GM12872 (cell line): ENCODE measurements at regions not wholly inside any gene's neighbourhood (a gene's known extent, or its start where the extent isn't known, plus 50 kb on each side); places are given as distances from the start of the nearest gene placed in this dataset.

Experiments
- CTCF ChIP-seq: IDR thresholded peaks from 3 replicates; pipeline ENCODE4 v1.5.1; 2011; ENCODE audit warnings: low read depth, mild to moderate bottlenecking, low read length, moderate library complexity; ENCODE audit not compliant: insufficient read depth

- TF ChIP-seq CTCF, result no peak
Measured at GRCh38 chr5:114822436-114822835, 347.3 kb downstream of the TRIM36 start.

DNA sequence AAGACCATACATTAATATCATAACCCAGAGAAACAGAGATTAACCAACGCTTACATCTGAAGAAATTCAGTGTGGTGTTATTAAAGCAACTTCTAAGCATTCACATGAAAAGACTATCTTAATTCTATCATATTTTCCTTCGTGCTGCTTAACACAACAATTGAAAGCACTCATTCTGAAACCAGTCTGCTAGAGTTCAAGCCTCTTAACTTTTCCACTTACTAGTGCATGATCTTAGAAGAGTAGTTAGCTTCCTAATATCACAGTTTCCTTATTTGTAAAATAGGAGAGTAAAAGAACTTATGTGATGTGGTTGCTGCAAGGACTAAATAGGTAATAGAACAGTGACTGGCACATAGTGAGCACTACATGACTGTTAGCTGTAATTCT lies 379.3 kb downstream of the TRIM36 start:
- no peak for TF ChIP-seq CTCF

- TF ChIP-seq CTCF, result peak; percentile 42; the same call in 2 of the 3 replicates
Measured at GRCh38 chr5:114789773-114790402, 379.8 kb downstream of the TRIM36 start.

DNA sequence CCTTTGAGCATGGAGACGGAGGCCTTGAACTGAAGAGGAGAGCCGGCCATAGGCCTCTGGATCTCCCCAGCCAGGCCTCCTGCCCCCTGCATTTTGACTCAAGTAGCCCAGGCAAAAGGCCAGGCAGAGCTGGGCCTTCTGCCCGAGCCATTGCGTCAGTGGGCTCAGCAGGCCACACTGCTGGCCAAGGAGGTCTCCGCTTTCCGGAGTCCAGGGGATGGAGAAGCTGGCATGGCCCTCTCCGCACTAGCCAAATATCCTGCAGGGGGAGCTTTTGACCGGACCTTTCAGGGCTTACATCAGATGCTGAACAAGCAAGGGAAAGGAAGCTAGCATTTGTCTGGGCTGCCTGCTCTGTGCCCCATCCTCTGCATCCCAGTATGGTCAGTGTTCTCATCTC lies 386.8 kb downstream of the TRIM36 start:
- no peak for TF ChIP-seq CTCF

- no peak for TF ChIP-seq CTCF
Measured at GRCh38 chr5:114782177-114782576, 387.5 kb downstream of the TRIM36 start.

DNA sequence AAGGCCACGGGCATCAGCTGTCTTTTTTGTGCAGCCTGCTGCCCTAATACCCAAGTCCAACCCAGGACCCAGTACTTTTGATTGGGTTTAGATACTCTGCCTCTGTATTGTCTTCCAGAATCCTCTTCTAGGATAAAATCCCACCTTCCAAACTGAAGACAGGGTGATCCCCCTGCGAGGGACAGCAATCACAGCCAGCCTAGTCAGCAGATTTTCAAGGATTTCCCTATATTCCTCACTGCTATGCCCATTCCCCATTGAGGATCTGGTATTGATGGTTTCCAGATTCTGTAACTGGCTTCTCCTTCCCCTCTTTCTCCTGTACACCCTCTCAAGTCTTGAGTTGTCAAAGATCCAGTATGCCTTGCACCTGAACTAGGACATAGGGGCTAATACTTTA lies 389.4 kb downstream of the TRIM36 start:
- TF ChIP-seq CTCF, result no peak

- no peak for TF ChIP-seq CTCF
Measured at GRCh38 chr5:114744406-114744805, 382.5 kb downstream of the KCNN2 start.

DNA sequence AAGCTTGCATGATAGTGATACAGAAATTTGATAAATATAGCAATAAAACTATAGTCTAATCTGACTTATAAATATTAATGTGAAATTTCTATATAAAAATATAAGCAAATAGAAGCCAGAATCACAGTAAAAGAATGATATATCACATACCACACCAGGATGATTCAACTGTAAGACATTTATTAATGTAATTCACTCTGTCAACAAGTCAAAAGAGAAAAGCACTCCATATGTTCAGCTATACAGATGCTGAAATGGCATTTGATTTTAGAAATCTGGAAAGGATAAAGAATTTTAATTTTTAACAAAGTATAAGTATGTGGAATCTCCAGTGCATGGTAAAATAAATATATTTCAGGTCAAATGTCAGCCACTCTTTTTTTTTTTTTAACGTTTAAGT lies 372.4 kb downstream of the KCNN2 start:
- TF ChIP-seq CTCF, result no peak
